Pancreas (tissue), 10 donors: ENCODE measurements at regions not wholly inside any gene's neighbourhood (a gene's known extent, or its start where the extent isn't known, plus 50 kb on each side); places are given as distances from the start of the nearest gene placed in this dataset.

Source experiments
- ATAC-seq, 4 donors: fragments of 200-7000 bp; cut with Tn5 transposase; one replicate each; pipeline versions ENCODE4 v1.8.0 to v1.9.1; 2020; ENCODE audit warnings: mild to moderate bottlenecking in 4 of 4, moderate library complexity in 4 of 4
- DNase-seq, 6 donors: peaks; one replicate each; pipeline ENCODE4 v3.0.0-alpha.2; 2020
- FAIRE-seq: peaks from 2 replicates; lab custom pipeline; 2012; peaks lifted over from hg19 to GRCh38; lab: Jason Lieb, UNC
- H3K27ac ChIP-seq, 4 donors: fragments of 200-600 bp; sonication (generic); 1 replicate in 3 of 4; 2 replicates in 1 of 4; pipeline versions ENCODE4 v1.5.0 to v1.8.0; 2020
- H3K27me3 ChIP-seq, 4 donors: fragments of 200-600 bp; one replicate each; pipeline ENCODE4 v1.8.0; 2021
- H3K36me3 ChIP-seq, 3 donors: fragments of 200-600 bp; sonication (generic) in 1 of 3; one replicate each; pipeline versions ENCODE4 v1.5.0 to v1.8.0; 2020 to 2021
- H3K4me1 ChIP-seq, 3 donors: fragments of 200-600 bp; one replicate each; pipeline ENCODE4 v1.8.0; 2021
- H3K4me3 ChIP-seq, 4 donors: fragments of 200-600 bp; sonication (generic) in 2 of 4; one replicate each; pipeline versions ENCODE4 v1.5.0 to v1.8.0; 2020 to 2021
- H3K9me3 ChIP-seq, 4 donors: fragments of 200-600 bp; one replicate each; pipeline ENCODE4 v1.8.0; 2021
- CTCF ChIP-seq, 4 donors: fragments of 200-600 bp; sonication (generic) in 3 of 4; IDR thresholded peaks; one replicate each; pipeline versions ENCODE4 v1.5.0 to v1.8.0; 2021; ENCODE audit warnings: antibody characterized with exemption in 4 of 4
- WGBS, 2 donors: extraction: QIAGEN DNeasy Blood & Tissue Kit; methylation state at CpG; one replicate each; pipeline ENCODE4 v1.1.7; 2013; 5-methylcytosine and 5-hydroxymethylcytosine counted together
- intact Hi-C, 3 donors: fragments of 100-400 bp; cut with DNase I; formaldehyde crosslinking; loops; one replicate each; pipeline versions ENCODE4 v1.11.1 to v1.14.2; 2022
- donor health status: healthy with polysubstance abuse.
- donor health status: DM: no; HTN: no; CAD: no; lungs with moderate emphysema.
- donor health status: DM: no; HTN: no; CAD: no.
- donor health status: control.
- donor health status: control.
- donor health status: Bipolar disorder and iron deficiency.
- donor health status: DM: yes; HTN: yes; CAD: no.
- donor health status: DM: no; HTN: no; CAD: no.
- donor health status: DM: no; HTN: no; CAD: no.
- donor health status: DM: yes; HTN: yes; CAD: no.

DNA sequence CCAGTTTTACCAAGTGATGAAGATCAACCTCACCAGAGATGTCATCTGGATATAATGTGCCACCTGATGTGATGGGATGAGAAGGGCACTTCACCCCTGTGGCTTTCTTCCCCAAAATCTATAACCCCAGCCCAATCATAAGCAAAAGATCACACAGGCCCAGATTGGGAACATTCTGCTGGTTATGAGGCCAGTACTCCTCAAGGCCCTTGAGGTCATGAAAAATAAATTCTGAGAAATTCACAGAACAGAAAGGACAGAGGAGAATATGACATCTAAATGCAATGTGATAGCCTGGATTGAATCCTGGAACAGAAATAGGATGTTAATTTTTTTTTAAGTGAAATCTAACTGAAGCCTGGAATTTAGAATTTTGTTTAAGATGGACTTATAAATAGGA, 243.5 kb downstream of the CBLN4 start:
- Histone ChIP-seq H3K9me3 (no peaks in the 10 kb centered on the region), H3K4me3 (no peak overlapping the region), H3K4me1 (no peaks in the 10 kb centered on the region), H3K27ac (no peak overlapping the region), H3K36me3 (no peaks in the 10 kb centered on the region), H3K27me3 (no peaks in the 10 kb centered on the region)
- FAIRE-seq (no peak), ATAC-seq (no peak), DNase-seq (no peak)
- intact Hi-C loops: no loop called here
- TF ChIP-seq CTCF (IDR thresholded peaks at IDR 0.05): no peak

DNA sequence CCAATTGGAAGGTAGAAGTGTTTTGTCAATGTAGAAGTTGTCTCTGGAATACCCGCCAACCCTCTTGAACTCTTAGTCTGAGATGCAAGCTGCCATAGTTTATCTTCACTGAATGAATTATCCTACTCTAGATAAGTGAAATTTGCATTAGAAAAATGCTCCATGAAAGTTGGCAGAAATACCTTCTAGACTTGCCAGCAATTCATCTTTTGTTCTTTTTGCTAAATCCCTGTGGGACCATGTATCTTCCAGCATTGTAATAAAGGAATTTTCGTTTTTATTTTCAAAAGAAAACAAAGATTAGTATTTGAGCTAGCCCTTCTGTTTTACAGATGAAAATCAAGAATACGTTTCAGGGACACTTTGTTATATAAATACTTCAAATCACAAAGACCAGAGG, 244.2 kb downstream of the CBLN4 start:
- no peaks in the 10 kb centered on the region for H3K9me3 ChIP-seq
- intact Hi-C loops: no loop called here
- no peak for ATAC-seq
- no peak for DNase-seq
- no peaks in the 10 kb centered on the region for H3K36me3 ChIP-seq
- no peaks in the 10 kb centered on the region for H3K4me1 ChIP-seq
- WGBS, 2 donors: 36 to 61% methylated on average over 3 of the region's 3 CpGs
- H3K4me3 ChIP-seq: no peak overlapping the region
- no peaks in the 10 kb centered on the region for H3K27me3 ChIP-seq
- TF ChIP-seq CTCF (IDR thresholded peaks at IDR 0.05): no peak
- no peak overlapping the region for H3K27ac ChIP-seq
- FAIRE-seq: no peak

- ATAC-seq (no peak), FAIRE-seq (no peak), DNase-seq (no peak)
- TF ChIP-seq CTCF (IDR thresholded peaks at IDR 0.05): no peak
- 33 to 46% methylated on average over 3 of the region's 3 CpGs for WGBS, 2 donors
- Histone ChIP-seq H3K36me3 (no peaks in the 10 kb centered on the region), H3K27ac (no peak overlapping the region), H3K27me3 (no peaks in the 10 kb centered on the region), H3K4me3 (no peak overlapping the region), H3K9me3 (no peaks in the 10 kb centered on the region), H3K4me1 (no peaks in the 10 kb centered on the region)
- intact Hi-C loops: no loop called here
These were observed 244.7 kb downstream of the CBLN4 start for GRCh38 chr20:55760586-55760985.

DNA sequence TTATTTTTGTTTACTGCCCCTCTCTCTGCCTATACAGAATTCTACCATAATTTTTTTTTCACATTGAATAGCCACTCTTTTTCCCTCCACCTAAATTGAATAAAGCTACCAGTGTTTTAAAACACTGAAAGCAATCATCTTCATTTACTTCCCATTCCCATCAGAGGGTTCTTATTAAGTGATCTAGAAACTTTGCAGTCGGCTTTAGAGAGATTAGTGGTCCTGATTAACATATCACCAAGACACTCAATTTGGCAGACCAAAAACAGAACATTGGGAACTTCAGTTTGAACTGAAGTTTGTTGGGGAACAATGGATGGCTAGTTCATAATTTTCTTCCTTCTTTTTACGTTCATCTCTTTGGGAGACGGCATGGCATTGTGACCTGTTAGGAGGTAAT, 249.5 kb downstream of the CBLN4 start:
- intact Hi-C loops: no loop called here
- 44 to 51% methylated on average over 3 of the region's 3 CpGs for WGBS, 2 donors
- Histone ChIP-seq H3K27me3 (no peaks in the 10 kb centered on the region), H3K4me1 (no peaks in the 10 kb centered on the region), H3K36me3 (no peaks in the 10 kb centered on the region), H3K4me3 (no peak overlapping the region), H3K9me3 (no peaks in the 10 kb centered on the region), H3K27ac (no peak overlapping the region)
- no peak for DNase-seq
- no peak for ATAC-seq
- no peak for FAIRE-seq
- TF ChIP-seq CTCF (IDR thresholded peaks at IDR 0.05): no peak

DNA sequence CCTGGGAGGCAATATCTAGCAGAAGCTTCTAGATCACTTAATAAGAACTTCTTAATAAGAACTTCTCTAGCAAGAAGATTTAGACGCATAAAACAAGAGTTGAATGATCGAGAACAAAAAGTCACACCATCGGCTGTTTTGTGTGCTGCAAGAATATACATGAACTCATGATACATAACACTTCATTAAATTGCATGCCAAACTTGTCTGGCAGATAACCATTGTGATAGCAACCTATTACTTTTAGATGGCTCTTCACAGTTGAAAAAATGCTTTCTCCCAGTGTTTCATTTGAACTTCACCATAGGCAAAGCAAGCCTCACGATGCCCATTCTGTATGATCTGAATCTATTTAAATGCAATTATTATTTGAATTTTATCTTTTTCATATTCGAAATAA, 249.9 kb downstream of the CBLN4 start:
- TF ChIP-seq CTCF (IDR thresholded peaks at IDR 0.05): no peak

More for the DNA sequence above, 249.9 kb downstream of the CBLN4 start:
- 59 to 71% methylated on average over 5 of the region's 5 CpGs for whole genome bisulfite sequencing, 2 donors
- Histone ChIP-seq H3K4me3 (no peak overlapping the region), H3K9me3 (no peaks in the 10 kb centered on the region), H3K4me1 (no peaks in the 10 kb centered on the region), H3K27ac (no peak overlapping the region), H3K27me3 (no peaks in the 10 kb centered on the region), H3K36me3 (no peaks in the 10 kb centered on the region)
- no peak for FAIRE-seq
- intact Hi-C loops: no loop called here
- no peak for DNase-seq
- no peak for ATAC-seq
